HT-29 (cell line): ENCODE measurements at regions not wholly inside any gene's neighbourhood (a gene's known extent, or its start where the extent isn't known, plus 50 kb on each side); places are given as distances from the start of the nearest gene placed in this dataset.

Experiments used
- DNase-seq: peaks from one replicate; pipeline ENCODE4 v3.0.0-alpha.2; 2015; ENCODE audit warnings: low spot score

DNA sequence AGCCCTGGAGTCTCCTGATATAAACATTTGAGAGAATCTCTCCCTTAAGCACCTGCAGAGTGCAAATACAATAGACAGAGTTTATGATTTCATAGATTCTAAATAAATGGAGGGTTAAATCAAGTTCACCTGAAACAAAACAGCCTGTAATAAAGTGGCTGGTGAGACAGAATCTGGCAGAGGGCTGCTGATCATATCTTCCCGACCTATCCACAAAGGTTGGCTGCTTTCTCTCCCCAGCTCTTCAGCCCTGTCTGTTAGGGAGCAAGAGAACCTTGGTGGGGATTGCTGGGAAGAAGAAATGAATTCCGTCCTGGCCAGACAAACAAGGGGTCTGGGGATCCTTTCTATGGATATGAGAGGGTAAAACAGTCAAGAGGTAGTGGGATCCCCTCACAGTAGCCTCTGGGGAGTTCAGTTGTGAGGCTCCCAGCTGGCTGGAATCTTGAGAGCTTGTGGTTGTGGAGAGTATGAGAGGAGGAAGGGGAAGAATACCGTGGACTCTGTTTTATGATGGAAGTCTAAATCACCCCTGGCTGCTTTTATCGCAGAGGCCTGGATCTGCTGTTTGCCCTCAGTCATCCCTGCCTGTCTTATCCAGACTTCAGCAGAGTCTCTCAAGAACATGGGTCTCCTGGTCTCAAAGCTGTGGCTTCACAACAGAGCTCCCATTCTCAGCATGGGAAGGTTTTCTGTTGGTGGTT is 451.3 kb downstream of the NTRK3 start:
- DNase-seq: no peak

DNA sequence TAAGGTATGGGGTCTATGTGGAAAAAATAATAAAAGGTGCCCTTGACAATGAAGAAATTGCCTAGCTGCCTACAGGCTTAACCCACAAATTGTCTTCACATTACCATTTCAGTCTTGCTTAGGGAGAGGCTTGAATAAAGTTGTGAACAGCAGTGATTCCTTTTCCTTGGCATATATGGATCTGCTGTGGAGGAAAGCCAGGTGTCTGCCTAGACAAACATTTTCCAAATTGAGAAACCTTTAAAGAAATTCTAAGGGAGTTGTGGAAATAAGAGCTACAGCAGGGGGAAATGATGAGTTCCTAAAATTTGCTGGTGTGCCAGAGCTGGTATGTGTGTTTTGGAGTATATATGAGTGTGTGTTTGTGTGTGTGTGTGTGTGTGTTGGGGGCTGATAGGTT is 452.1 kb downstream of the NTRK3 start:
- DNase-seq: no peak

- no peak for DNase-seq
These were observed 456.7 kb downstream of the NTRK3 start for GRCh38 chr15:87799838-87800237.

- no peak for DNase-seq
These were observed 457.1 kb downstream of the NTRK3 start for GRCh38 chr15:87799428-87799827.

DNA sequence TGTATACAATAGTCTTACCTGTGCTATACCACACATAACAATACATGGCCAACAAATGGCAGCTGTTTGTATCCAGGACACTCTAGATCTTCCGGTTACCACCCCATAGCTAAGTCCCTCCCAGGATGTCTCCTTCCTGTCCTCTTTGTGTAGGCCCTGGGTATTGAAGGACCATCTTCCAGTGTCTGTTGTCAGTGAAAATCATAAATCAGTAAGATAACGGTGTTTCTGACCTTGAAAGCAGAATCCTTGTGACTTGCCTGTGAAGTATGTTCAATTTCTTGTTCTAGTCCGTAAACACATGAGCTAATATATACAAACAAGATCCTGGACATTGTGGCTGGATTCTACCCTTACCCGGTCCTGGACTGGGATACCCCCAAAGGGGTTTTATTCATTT is 462.8 kb downstream of the NTRK3 start:
- no peak for DNase-seq

GRCh38 chr15:87792250-87793040 is 464.1 kb downstream of the NTRK3 start:
- no peak for DNase-seq

DNA sequence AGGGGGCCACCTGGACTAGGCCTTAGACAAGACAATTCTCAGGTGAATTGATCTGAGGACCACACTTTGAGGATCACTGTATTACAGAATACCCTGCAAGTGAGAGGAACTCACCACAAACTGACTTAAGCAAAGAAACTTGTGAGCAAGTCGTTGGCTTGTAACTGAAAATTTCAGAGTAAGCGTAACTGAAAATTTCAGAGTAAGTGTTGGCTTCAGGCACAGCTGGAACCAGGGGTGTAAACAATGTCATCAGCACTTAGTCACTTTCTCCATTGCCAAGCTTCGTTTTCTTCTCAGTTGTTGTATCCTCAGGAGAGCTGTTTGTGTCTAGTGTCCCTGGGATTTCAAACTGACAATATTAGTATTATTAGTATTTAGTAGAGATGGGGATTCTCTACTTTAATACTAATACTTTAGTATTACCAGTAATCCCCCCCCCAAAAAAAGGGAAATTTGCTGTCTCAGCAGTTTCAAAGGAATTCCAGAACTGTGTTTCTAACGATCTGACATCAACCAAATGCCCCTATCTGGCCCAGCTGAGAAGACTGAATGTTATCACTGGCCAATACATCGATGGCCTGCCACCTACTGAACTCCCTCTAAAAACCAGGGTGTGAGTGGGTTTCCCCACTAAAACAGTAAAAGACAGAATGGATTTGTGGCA is 474.4 kb downstream of the NTRK3 start:
- no peak for DNase-seq

GRCh38 chr15:87779746-87780145 is 476.8 kb downstream of the NTRK3 start:
- no peak for DNase-seq

DNA sequence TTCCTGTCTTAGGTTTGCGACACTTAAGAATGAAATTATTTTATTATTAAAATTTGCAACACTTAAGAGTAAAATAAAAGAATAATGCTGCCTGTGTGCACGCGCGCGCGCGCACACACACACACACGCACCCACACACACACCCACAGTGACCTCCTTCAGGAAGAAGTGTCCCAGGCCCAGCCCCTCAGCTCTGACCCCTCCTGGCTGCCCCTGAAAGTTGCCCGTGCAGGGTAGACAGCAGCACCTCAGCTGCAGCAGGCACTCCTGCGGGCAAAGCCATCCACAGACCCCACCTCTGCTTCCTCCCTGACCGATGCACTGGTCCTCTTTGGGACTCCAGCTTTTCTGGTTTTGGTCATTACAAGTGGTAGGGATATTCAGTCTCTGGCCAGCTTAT is 478.2 kb downstream of the NTRK3 start:
- DNase-seq: no peak

DNA sequence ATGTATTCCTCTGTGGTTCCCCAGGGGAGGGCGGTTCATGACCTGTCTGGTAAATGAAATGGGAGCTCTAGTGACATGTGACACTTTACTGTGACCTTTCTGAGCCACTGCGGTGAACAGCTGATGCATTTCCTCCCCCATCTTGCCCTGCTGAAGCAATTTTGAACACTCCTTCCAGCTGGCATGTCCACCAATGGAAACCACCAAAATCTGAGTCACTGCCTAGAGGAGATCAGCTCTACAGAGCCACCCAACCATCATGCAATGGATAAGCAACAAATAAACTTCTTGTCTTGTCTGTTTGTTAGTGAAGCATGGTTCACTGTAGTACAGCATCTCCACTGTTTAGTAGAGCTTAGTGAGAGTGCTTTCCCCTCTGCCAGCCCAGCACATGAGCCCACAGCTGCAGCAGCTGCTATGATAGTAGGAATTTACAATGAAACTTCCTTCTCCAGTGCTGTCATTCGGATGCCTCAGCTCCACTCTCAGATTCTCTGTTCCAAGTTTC is 479.4 kb downstream of the NTRK3 start:
- DNase-seq: no peak

- no peak for DNase-seq
These were observed 489.0 kb downstream of the NTRK3 start for GRCh38 chr15:87767516-87767915.

DNA sequence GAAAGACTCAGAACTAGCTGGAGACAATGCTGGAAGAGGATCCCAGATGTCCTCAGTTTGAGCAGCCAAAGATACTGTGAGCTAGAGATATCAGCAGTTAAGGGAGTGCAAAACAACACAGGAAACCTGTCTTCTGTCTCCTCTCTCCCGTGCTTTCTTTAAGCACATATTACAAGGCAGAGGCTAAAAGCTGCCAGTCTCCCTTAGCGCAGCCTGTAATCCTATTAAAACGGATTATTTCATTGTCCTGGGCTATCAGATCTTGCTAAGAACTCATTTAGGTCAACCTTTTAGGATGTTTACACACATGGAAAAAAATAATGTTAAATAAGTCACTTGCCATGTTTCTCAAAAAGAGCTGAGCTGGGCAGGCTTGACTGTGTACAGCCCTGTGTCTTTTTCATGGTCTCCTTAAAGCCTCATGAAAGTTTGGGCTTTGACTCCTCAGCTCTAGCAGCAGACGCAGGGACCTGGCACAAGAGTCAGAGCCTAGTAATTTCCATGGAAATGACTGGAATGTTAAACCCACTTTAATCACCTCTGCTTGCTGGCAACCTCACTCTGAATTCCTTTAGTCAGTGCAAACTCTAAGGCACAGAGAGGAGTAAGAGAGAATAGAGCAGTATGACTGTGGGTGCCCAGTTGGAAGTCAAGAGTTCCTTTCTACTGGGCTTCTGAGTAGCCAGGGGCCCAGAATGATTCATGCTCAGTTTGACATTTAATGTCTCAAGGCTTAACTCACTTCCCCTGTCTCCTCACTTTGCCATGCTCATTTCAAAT is 491.9 kb downstream of the NTRK3 start:
- no peak for DNase-seq

- DNase-seq: no peak
These were observed 492.7 kb downstream of the NTRK3 start for GRCh38 chr15:87763837-87764236.

- DNase-seq: no peak
These were observed 494.6 kb downstream of the NTRK3 start for GRCh38 chr15:87761736-87762509.

DNA sequence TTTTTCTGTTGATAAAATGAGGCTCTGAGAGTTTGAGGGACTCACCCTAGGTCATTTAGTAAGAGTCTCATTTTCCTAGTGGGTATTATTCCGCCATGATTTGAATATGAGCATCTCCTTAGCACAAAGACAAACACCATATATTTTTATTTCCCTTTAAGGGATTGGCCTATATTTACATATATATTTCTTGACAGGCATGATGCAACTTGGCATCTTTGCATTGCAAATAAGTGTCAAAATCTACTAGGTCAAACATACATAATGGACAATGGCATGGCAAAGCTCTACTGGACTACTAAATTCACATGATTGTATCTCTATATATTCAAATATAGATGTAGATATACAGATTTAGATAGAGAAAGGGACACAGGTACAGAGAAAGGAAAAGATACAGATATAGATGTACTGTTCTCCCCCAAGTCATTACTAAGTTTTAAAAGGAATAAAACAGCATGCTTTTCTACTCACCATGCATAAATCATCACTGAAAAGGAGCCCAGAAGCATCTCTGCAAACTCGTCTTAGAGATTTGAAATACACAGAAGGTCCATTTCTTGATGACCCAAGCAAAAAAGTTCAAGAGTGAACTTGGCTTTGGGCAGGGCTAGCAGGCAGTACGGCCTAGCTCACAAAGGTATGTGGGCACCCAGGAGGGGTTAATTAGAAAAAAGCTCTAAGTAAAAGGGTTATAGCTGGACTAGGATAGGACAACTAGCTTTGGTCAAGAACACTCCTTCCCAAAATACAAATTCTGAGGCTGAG is 495.8 kb downstream of the NTRK3 start:
- no peak for DNase-seq

- DNase-seq: no peak
These were observed 497.6 kb downstream of the NTRK3 start for GRCh38 chr15:87758794-87759418.

DNA sequence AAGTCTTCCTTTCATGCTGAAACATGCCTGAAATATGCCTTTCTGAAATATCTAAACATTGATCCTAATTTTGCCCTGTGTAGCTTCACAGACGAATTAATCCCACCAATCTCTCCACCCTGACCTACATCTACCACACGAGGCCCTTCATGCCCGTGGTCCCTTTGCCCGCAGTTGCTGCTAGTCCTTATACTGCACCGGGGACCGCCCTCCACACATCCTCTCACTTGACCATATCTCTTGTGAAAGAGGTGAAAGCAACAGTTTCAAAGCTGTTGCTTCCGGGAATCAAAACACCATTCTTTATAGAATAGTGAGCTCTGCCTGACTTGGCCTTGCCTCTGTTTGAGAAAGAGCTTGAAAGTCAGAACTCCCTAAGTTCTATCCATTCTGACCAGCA is 499.5 kb downstream of the NTRK3 start:
- no peak for DNase-seq

GRCh38 chr15:87756072-87756471 is 500.5 kb downstream of the NTRK3 start:
- DNase-seq: no peak

DNA sequence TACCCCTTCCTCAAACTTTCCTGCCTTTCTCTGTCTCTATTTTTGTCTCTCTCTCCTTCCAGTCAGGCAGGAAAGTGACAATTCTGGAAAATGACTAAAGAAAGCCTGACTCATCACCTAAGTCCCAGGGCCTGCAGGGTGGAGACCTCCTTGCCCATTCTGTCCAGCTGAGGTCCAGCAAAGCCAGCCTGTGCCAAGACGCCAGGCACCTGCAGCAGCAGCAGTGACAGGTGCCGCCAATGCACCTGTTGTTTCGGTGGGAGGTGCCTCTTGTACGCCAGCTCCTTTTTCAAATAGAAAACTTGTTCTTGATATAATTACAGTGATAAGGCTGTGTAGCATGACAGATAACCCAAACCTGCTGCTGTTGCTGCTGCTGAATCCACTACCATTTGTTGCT is 501.3 kb downstream of the NTRK3 start:
- DNase-seq: no peak

DNA sequence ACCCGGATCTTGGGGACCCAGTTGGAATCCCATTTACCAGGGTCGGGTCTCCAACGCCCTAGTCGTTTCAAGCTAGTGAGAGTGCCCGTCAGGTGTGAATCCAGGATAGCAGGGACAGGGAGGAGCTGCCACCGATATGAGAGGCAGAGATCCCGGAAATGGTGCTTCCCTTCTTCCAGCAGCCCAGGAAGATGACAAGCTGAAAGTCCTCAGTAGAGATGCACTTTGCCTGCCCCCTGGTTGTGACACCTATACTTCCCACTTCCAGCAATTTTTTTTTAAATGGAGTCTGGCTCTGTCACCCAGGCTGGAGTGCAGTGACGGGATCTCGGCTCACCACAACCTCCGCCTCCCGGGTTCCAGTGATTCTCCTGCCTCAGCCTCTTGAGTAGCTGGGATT is 503.0 kb downstream of the NTRK3 start:
- peak; percentile 6 for DNase-seq
